ENCODE measurements at regions not wholly inside any gene's neighbourhood (a gene's known extent, or its start where the extent isn't known, plus 50 kb on each side); places are given as distances from the start of the nearest gene placed in this dataset.

GRCh38 chr5:173831196-173831914 lies 56.8 kb upstream of the CPEB4 start:
- DNase-seq (ENCODE audit: low read depth) = no peak

GRCh38 chr5:173832386-173832785 lies 55.8 kb upstream of the CPEB4 start:
- DNase-seq (ENCODE audit: low read depth) = no peak

GRCh38 chr5:173833196-173833985 lies 54.8 kb upstream of the CPEB4 start:
- no peak for DNase-seq (ENCODE audit: low read depth)

- DNase-seq (ENCODE audit: low read depth) = no peak
These were observed 53.9 kb upstream of the CPEB4 start for GRCh38 chr5:173834071-173834771.

- DNase-seq (ENCODE audit: low read depth) = no peak
These were observed 53.0 kb upstream of the CPEB4 start for GRCh38 chr5:173835131-173835530.

GRCh38 chr5:173835661-173836060 lies 52.5 kb upstream of the CPEB4 start:
- DNase-seq (ENCODE audit: low read depth) = no peak

- no peak for DNase-seq (ENCODE audit: low read depth)
These were observed 50.5 kb upstream of the CPEB4 start for GRCh38 chr5:173837654-173838053.

All from GM04504 (cell line).